ENCODE measurements at regions not wholly inside any gene's neighbourhood (a gene's known extent, or its start where the extent isn't known, plus 50 kb on each side); places are given as distances from the start of the nearest gene placed in this dataset.

DNA sequence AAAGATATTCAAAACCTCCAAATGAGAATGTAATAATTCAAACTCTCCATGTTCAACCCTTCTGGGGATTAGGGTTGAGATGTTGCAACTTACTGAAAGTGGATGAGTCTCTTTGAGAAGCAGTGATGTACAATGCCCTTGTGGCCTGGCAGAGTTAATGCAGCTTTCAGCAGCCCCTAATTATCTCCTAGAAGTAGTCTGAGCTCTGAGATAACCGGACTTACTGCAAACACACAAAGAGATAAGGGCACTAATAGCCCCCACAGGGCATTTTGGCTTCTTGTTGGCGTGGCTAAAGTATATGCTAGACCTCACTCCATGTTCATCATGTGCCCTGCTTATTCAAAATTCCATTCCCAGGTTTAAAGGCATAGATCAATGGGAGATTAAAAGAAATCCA lies 404.7 kb downstream of the NEBL start:
- in situ Hi-C loops (cut with MboI; ENCODE audit: low sequenced_read_pairs) (no loop called here), intact Hi-C loops (cut with micrococcal nuclease) (no loop called here), dilution Hi-C loops (cut with HindIII; ENCODE audit: low sequenced_read_pairs, unreplicated experiment) (no loop called here)
- Histone ChIP-seq H3K4me3 (ENCODE audit: insufficient read depth, low read depth, low read length) (no peak overlapping the region), H4K20me1 (ENCODE audit: insufficient read depth, low read length) (no peaks in the 10 kb centered on the region), H3K4ac (ENCODE audit: low read depth, low read length) (no peak overlapping the region), H3K79me1 (ENCODE audit: low read depth in 1 of 2, low read length in 2 of 2) (no peaks in the 10 kb centered on the region), H4K8ac (ENCODE audit: low read depth in 2 of 2, low read length in 2 of 2) (no peak overlapping the region), H2BK20ac (ENCODE audit: low read depth, low read length) (no peak overlapping the region), H3K9me1 (ENCODE audit: insufficient read depth, low read length) (no peaks in the 10 kb centered on the region), H2AK5ac (ENCODE audit: low read depth, low read length) (no peak overlapping the region), H3K9ac (ENCODE audit: low read depth, low read length) (no peak overlapping the region), H2BK15ac (ENCODE audit: low read depth, low read length) (no peak overlapping the region), H2AK9ac (replicated peaks; ENCODE audit: low read depth, low read length, poor library complexity) (no peak overlapping the region), H4K5ac (ENCODE audit: low read depth, low read length) (no peak overlapping the region), H3K23ac (ENCODE audit: low read depth, low read length) (no peak overlapping the region), H3K56ac (ENCODE audit: extremely low read depth, insufficient read depth, low read length) (no peak overlapping the region), H2BK5ac (ENCODE audit: low read depth, low read length, poor library complexity, severe bottlenecking) (no peak overlapping the region), H3K18ac (ENCODE audit: low read depth, low read length) (no peak overlapping the region), H2BK120ac (ENCODE audit: low read depth, low read length) (no peak overlapping the region), H3K27me3 (ENCODE audit: control insufficient read depth, insufficient read depth, low read length) (no peaks in the 10 kb centered on the region), H3K4me1 (ENCODE audit: control insufficient read depth, insufficient read depth, low read length) (no peaks in the 10 kb centered on the region), H3K4me2 (ENCODE audit: low read depth, low read length) (no peak overlapping the region), H3K9me3 (ENCODE audit: control insufficient read depth, insufficient read depth, low read length) (peaks cover 2% of the 10 kb centered on the region), H3K36me3 (ENCODE audit: control insufficient read depth, insufficient read depth, low read length) (no peaks in the 10 kb centered on the region), H3K14ac (replicated peaks; ENCODE audit: low read depth, low read length) (no peak overlapping the region), H2AFZ (replicated peaks; ENCODE audit: low read length, poor library complexity) (no peak overlapping the region), H4K91ac (ENCODE audit: insufficient read depth, low read depth, low read length) (no peak overlapping the region), H3K27ac (ENCODE audit: insufficient read depth, low read length) (no peak overlapping the region)
- TF ChIP-seq, protein P1, sequence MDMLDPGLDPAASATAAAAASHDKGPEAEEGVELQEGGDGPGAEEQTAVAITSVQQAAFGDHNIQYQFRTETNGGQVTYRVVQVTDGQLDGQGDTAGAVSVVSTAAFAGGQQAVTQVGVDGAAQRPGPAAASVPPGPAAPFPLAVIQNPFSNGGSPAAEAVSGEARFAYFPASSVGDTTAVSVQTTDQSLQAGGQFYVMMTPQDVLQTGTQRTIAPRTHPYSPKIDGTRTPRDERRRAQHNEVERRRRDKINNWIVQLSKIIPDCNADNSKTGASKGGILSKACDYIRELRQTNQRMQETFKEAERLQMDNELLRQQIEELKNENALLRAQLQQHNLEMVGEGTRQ (IDR thresholded peaks at IDR 0.05; ENCODE audit: low read depth, low read length), result no peak
- TF ChIP-seq, protein P2, sequence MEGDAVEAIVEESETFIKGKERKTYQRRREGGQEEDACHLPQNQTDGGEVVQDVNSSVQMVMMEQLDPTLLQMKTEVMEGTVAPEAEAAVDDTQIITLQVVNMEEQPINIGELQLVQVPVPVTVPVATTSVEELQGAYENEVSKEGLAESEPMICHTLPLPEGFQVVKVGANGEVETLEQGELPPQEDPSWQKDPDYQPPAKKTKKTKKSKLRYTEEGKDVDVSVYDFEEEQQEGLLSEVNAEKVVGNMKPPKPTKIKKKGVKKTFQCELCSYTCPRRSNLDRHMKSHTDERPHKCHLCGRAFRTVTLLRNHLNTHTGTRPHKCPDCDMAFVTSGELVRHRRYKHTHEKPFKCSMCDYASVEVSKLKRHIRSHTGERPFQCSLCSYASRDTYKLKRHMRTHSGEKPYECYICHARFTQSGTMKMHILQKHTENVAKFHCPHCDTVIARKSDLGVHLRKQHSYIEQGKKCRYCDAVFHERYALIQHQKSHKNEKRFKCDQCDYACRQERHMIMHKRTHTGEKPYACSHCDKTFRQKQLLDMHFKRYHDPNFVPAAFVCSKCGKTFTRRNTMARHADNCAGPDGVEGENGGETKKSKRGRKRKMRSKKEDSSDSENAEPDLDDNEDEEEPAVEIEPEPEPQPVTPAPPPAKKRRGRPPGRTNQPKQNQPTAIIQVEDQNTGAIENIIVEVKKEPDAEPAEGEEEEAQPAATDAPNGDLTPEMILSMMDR (conservative IDR thresholded peaks at IDR 0.05; ENCODE audit: low read depth, low read length), result no peak
- TF ChIP-seq RFX5 (IDR thresholded peaks at IDR 0.05; ENCODE audit: low read depth, low read length) (no peak), MAFK (IDR thresholded peaks at IDR 0.05; ENCODE audit: low read depth, low read length) (no peak), CEBPB (IDR thresholded peaks at IDR 0.05; ENCODE audit: low read depth, low read length) (no peak), RAD21 (IDR thresholded peaks at IDR 0.05; ENCODE audit: low read length) (no peak), RCOR1 (IDR thresholded peaks at IDR 0.05; ENCODE audit: insufficient replicate concordance, low read length) (no peak), CHD1 (IDR thresholded peaks at IDR 0.05; ENCODE audit: low read depth, low read length) (no peak), BHLHE40 (IDR thresholded peaks at IDR 0.05; ENCODE audit: low read depth, low read length) (no peak), POLR2A (IDR thresholded peaks at IDR 0.05; ENCODE audit: low read depth, low read length) (no peak), SMC3 (IDR thresholded peaks at IDR 0.05; ENCODE audit: low read depth, low read length) (no peak), MAZ (IDR thresholded peaks at IDR 0.05; ENCODE audit: borderline replicate concordance, low read depth, low read length) (no peak), FOS (IDR thresholded peaks at IDR 0.05; ENCODE audit: low read depth, low read length) (no peak), NFE2L2 (IDR thresholded peaks at IDR 0.05; ENCODE audit: low read depth, low read length) (no peak), MXI1 (IDR thresholded peaks at IDR 0.05; ENCODE audit: borderline replicate concordance, low read depth, low read length) (no peak)
- TF ChIP-seq, protein P3, sequence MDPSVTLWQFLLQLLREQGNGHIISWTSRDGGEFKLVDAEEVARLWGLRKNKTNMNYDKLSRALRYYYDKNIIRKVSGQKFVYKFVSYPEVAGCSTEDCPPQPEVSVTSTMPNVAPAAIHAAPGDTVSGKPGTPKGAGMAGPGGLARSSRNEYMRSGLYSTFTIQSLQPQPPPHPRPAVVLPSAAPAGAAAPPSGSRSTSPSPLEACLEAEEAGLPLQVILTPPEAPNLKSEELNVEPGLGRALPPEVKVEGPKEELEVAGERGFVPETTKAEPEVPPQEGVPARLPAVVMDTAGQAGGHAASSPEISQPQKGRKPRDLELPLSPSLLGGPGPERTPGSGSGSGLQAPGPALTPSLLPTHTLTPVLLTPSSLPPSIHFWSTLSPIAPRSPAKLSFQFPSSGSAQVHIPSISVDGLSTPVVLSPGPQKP (IDR thresholded peaks at IDR 0.05; ENCODE audit: borderline replicate concordance, low read depth, low read length), result no peak
- ATAC-seq (ENCODE audit: low read depth) (no peak), DNase-seq (no peak)
- no CpG with 5 or more reads among the region's 2 CpGs for whole genome bisulfite sequencing, 2 experiments (ENCODE audit: extremely low coverage in 2 of 2, insufficient read length in 1 of 2)
- BruUV-seq (replicated peaks), result no TSS peak
- ChIA-PET CTCF (no interaction called here), POLR2A (ENCODE audit: unreplicated experiment) (no interaction called here)

All from IMR-90 (cell line).